ENCODE measurements at regions not wholly inside any gene's neighbourhood (a gene's known extent, or its start where the extent isn't known, plus 50 kb on each side); places are given as distances from the start of the nearest gene placed in this dataset.
A peak's percentile ranks its signal among the peaks of the same experiment; 100 is the strongest.

GRCh38 chr4:108519208-108519833, 101.1 kb upstream of the RPL34 start:
- Mint-ChIP-seq H3K4me1 (ENCODE audit: low read depth) (no peaks in the 10 kb centered on the region), H3K27ac (no peak overlapping the region), H3K9me3 (ENCODE audit: low read depth) (no peaks in the 10 kb centered on the region), H3K4me3 (ENCODE audit: low read depth) (no peak overlapping the region), H3K27me3 (peaks cover 9% of the 10 kb centered on the region), H3K36me3 (ENCODE audit: insufficient read depth) (no peaks in the 10 kb centered on the region)
- TF ChIP-seq CTCF (IDR thresholded peaks at IDR 0.05; ENCODE audit: unreplicated experiment) = no peak
- DNase-seq (ENCODE audit: low spot score, unreplicated experiment) = no peak

- Mint-ChIP-seq H3K27ac (peak overlapping the region; percentile 53), H3K4me1 (ENCODE audit: low read depth) (peaks cover 9% of the 10 kb centered on the region), H3K9me3 (ENCODE audit: low read depth) (no peaks in the 10 kb centered on the region), H3K27me3 (peaks cover 33% of the 10 kb centered on the region), H3K36me3 (ENCODE audit: insufficient read depth) (no peaks in the 10 kb centered on the region), H3K4me3 (ENCODE audit: low read depth) (peak overlapping the region; percentile 37)
- peak; percentile 58 for TF ChIP-seq CTCF (IDR thresholded peaks at IDR 0.05; ENCODE audit: unreplicated experiment)
- DNase-seq (ENCODE audit: low spot score, unreplicated experiment) = peak; percentile 44
Measured at GRCh38 chr4:108512615-108513505, 107.5 kb upstream of the RPL34 start.

- H3K9me3 Mint-ChIP-seq (ENCODE audit: low read depth) = peaks cover 5% of the 10 kb centered on the region
- H3K36me3 Mint-ChIP-seq (ENCODE audit: insufficient read depth) = no peaks in the 10 kb centered on the region
- no peak for DNase-seq (ENCODE audit: low spot score, unreplicated experiment)
- H3K4me1 Mint-ChIP-seq (ENCODE audit: low read depth) = peaks cover 9% of the 10 kb centered on the region
- no peak overlapping the region for H3K27ac Mint-ChIP-seq
- no peak overlapping the region for H3K4me3 Mint-ChIP-seq (ENCODE audit: low read depth)
- TF ChIP-seq CTCF (IDR thresholded peaks at IDR 0.05; ENCODE audit: unreplicated experiment) = no peak
- H3K27me3 Mint-ChIP-seq = peaks cover 32% of the 10 kb centered on the region
Measured at GRCh38 chr4:108511618-108512017, 108.8 kb upstream of the RPL34 start.

GRCh38 chr4:108502356-108502755, 118.0 kb upstream of the RPL34 start:
- H3K9me3 Mint-ChIP-seq (ENCODE audit: low read depth) = peaks cover 38% of the 10 kb centered on the region
- DNase-seq (ENCODE audit: low spot score, unreplicated experiment) = no peak

More at GRCh38 chr4:108502356-108502755, 118.0 kb upstream of the RPL34 start:
- no peak overlapping the region for H3K27ac Mint-ChIP-seq
- TF ChIP-seq CTCF (IDR thresholded peaks at IDR 0.05; ENCODE audit: unreplicated experiment) = no peak
- no peaks in the 10 kb centered on the region for H3K4me1 Mint-ChIP-seq (ENCODE audit: low read depth)
- no peaks in the 10 kb centered on the region for H3K27me3 Mint-ChIP-seq
- peaks cover 3% of the 10 kb centered on the region for H3K36me3 Mint-ChIP-seq (ENCODE audit: insufficient read depth)
- no peak overlapping the region for H3K4me3 Mint-ChIP-seq (ENCODE audit: low read depth)

Measured in progenitor cell of endocrine pancreas (in vitro differentiated cells).